Adipocyte (in vitro differentiated cells): ENCODE measurements at regions not wholly inside any gene's neighbourhood (a gene's known extent, or its start where the extent isn't known, plus 50 kb on each side); places are given as distances from the start of the nearest gene placed in this dataset.
"Not testable (repeated sequence)": the region's sequence is repeated elsewhere in the genome, so short reads cannot be mapped to it uniquely, and the experiment has no call there.

Experiments used
- DNase-seq: peaks from one replicate; pipeline ENCODE4 v3.0.0-alpha.2; 2015; ENCODE audit warnings: low read depth
- H3K27me3 ChIP-seq: replicated peaks from 2 replicates; pipeline ENCODE4 v1.7.0; 2013; ENCODE audit warnings: mild to moderate bottlenecking, low read length, moderate library complexity; ENCODE audit not compliant: control insufficient read depth, insufficient read depth
- H3K36me3 ChIP-seq: 2 replicates; pipeline ENCODE4 v1.7.0; 2013; ENCODE audit warnings: low read length, mild to moderate bottlenecking, moderate library complexity; ENCODE audit not compliant: control insufficient read depth, insufficient read depth, severe bottlenecking
- H3K4me1 ChIP-seq: 2 replicates; pipeline ENCODE4 v1.7.0; 2013; ENCODE audit warnings: mild to moderate bottlenecking, low read length, moderate library complexity; ENCODE audit not compliant: control insufficient read depth, insufficient read depth
- H3K4me3 ChIP-seq: 2 replicates; pipeline ENCODE4 v1.7.0; 2013; ENCODE audit warnings: mild to moderate bottlenecking, low read length, moderate library complexity
- H3K9ac ChIP-seq: 2 replicates; pipeline ENCODE4 v1.7.0; 2013; ENCODE audit warnings: mild to moderate bottlenecking, low read length, moderate library complexity
- H3K9me3 ChIP-seq: 2 replicates; pipeline ENCODE4 v1.7.0; 2013; ENCODE audit warnings: mild to moderate bottlenecking, low read length, moderate library complexity; ENCODE audit not compliant: control insufficient read depth

DNA sequence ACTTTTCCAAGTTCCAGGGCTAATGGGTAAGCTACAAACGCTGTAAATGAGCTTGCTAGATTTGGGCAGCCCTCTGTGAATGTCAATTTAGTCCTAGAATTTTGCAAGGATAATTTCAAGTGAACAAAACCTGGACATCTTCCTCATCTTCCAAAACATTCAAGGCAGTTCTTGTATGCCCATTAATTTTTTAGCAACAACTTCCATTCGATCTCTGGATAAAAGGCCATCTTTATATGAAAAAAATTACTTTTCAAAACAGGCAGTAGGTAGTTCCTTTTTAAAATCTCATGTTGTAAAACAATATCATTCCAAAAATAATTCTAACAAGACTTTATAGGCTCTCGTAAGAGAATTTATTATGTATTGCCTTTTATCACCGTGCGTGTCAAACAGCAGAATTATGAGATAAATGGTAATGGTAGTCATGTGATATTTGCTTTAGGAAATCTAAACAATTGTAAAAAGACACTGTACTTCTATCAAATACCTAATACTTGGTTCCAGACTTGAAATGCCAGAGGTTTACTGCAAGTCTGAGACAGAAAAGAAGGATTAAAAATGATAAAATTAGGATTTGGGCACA, 143.7 kb upstream of the NRP1 start:
- Histone ChIP-seq H3K4me3 (no peak overlapping the region), H3K27me3 (no peaks in the 10 kb centered on the region), H3K9me3 (no peaks in the 10 kb centered on the region), H3K4me1 (no peaks in the 10 kb centered on the region), H3K36me3 (no peaks in the 10 kb centered on the region), H3K9ac (no peak overlapping the region)
- DNase-seq, result no peak

DNA sequence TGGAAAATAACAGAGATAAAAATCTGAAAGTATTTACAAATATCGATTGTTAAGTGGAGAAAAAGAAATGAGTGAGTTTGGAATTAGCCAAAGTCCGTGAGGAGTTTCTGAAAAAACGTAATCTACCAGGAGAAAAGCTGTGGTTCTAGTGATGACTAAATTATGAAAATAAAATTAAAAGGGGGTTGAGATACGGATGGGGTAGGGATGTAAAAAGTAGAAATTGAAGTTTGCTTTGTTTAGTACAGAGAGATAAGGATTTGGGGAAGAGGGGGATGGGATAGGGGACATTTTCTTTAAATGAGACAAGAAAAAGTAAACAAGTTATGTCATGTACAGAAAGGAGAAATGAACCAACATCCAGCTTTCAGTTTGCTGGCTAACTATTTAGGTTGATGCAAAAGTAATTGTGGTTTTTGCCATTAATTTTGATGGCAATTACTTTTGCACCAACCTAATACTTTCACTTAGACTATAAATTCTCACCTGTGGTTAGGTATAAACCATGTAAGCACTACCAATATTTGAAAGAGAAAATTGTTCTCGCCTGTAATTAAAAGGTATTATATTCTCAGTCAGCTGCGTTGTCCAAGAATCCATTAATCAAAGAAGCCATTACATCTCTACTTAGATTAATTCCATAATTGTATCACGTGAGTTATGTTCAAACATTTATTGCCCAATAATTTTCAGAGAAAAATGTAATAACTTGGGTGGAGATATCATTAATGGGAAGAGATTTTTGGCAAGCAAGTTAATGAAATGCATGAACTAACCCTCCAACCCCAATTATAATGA, 143.0 kb upstream of the NRP1 start:
- no peaks in the 10 kb centered on the region for H3K9me3 ChIP-seq
- no peak overlapping the region for H3K9ac ChIP-seq
- DNase-seq, result no peak
- H3K36me3 ChIP-seq, result no peaks in the 10 kb centered on the region
- no peaks in the 10 kb centered on the region for H3K27me3 ChIP-seq
- no peaks in the 10 kb centered on the region for H3K4me1 ChIP-seq
- no peak overlapping the region for H3K4me3 ChIP-seq

DNA sequence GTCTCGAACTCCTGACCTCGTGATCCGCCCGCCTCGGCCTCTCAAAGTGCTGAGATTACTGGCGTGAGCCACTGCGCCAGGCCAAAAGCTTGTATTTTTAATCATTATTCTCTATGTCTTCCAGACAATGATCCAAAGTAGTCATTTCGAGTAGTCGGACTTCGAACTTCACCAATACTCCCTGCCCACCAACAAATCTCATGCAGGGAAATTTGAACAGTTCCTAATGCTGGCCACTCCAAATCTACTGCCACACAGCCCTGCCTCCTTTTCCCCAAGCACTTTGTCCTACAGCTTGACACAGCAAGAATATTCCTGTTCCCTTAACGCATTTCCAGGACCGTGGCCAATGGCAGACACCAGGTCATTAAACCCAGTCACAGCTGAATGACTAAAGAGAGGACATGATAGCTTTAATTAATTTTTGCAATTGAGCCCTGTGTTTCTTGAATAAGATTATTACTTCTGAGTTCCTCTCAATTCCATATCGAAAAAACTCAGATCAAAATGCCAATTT, 142.3 kb upstream of the NRP1 start:
- no peaks in the 10 kb centered on the region for H3K27me3 ChIP-seq
- no peaks in the 10 kb centered on the region for H3K4me1 ChIP-seq

DNA sequence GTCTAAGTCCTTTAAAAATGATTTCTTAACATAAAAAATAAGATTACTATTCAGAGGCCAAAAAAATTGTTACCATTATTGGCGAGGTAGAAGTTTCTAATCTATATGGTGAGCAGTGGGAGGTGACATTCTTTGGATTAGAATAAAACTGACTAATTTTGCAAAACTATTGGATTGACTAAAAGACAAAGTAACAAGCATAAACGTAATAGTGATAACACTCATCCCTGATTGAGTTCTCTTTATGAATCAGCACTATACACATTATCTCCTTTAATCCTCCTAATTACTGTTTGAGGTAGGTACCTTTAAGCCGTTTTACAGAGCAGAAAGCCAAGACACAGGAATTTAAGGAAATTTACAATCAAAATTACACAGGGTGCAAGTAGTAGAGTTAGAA, 139.2 kb upstream of the NRP1 start:
- Histone ChIP-seq H3K27me3 (no peaks in the 10 kb centered on the region), H3K4me3 (no peak overlapping the region), H3K9ac (no peak overlapping the region), H3K9me3 (no peaks in the 10 kb centered on the region), H3K4me1 (no peaks in the 10 kb centered on the region), H3K36me3 (no peaks in the 10 kb centered on the region)
- no peak for DNase-seq

More for the DNA sequence above, 142.3 kb upstream of the NRP1 start:
- Histone ChIP-seq H3K9ac (no peak overlapping the region), H3K9me3 (no peaks in the 10 kb centered on the region), H3K36me3 (no peaks in the 10 kb centered on the region), H3K4me3 (no peak overlapping the region)
- DNase-seq, result no peak

DNA sequence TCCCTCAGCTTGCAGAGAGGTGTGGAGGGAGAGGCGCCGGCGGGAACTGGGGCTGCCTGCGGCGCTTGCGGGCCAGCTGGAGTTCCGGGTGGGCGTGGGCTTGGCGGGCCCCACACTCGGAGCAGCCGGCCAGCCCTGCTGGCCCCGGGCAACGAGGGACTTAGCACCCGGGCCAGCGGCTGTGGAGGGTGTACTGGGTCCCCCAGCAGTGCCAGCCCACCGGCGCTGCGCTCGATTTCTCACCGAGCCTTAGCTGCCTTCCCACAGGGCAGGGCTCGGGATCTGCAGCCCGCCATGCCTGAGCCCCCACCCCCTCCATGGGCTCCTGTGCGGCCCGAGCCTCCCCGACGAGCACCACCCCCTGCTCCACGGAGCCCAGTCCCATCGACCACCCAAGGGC, 133.5 kb upstream of the NRP1 start:
- not testable (repeated sequence) for DNase-seq, H3K36me3 ChIP-seq, H3K9me3 ChIP-seq, H3K9ac ChIP-seq, H3K27me3 ChIP-seq, H3K4me3 ChIP-seq
- peaks cover 12% of the 10 kb centered on the region for H3K4me1 ChIP-seq

DNA sequence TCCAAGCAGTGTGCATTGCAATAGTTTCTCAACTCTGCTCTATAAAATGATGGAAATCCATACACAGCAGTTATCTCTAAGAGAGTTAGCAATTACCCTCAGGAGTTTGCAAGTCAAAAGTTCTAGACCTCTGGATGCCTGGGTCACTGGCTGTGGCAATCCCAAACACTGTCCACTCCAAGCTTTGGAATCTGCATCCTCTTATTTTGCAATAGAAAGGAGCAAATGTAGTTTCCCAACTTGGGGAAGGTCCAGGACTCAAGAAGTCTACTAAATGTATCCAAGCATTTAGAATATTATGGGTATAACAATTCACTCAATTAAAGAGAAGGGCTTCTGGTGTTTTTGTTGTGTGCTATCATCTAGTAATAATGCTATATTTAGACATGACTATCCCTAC, 131.3 kb upstream of the NRP1 start:
- no peaks in the 10 kb centered on the region for H3K27me3 ChIP-seq
- peaks cover 29% of the 10 kb centered on the region for H3K4me1 ChIP-seq
- no peaks in the 10 kb centered on the region for H3K36me3 ChIP-seq
- DNase-seq, result peak; percentile 62
- H3K9me3 ChIP-seq, result no peaks in the 10 kb centered on the region
- H3K4me3 ChIP-seq, result no peak overlapping the region
- H3K9ac ChIP-seq, result no peak overlapping the region

DNA sequence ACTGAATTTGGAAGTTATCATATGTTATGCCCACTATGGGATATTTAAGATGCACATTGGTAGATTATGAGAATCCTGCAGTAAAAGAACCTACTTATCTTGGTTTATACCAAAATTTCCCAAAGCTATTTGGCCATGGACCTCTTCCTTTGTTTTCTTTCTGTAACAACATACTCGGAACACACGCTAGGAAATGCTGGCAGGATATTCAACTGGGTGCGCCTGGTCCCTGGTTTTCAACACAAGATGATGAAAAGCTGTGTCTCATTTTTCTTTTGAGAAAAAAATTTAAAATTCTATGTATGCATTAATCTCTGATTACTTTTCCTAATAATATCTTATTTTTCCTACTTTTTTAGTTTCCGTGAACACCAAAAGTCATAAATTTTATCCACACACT, 128.5 kb upstream of the NRP1 start:
- Histone ChIP-seq H3K4me1 (peaks cover 42% of the 10 kb centered on the region), H3K27me3 (no peaks in the 10 kb centered on the region), H3K36me3 (no peaks in the 10 kb centered on the region), H3K4me3 (peak overlapping the region; percentile 20), H3K9ac (no peak overlapping the region), H3K9me3 (no peaks in the 10 kb centered on the region)
- DNase-seq, result no peak

DNA sequence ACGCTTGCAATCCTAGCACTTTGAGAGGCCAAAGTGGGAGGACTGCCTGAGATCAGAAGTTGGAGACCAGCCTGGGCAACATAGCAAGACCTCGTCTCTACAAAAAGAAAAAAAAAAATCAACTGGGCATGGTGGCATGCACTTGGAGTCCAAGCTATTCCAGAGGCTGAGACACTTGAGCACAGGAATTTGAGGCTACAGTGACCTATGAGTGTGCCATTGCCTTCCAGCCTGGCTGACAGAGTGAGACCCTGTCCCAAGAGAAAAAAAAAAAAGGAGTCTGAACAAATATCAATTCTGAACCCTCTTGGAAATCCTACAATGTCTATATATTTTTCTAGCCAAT, 126.8 kb upstream of the NRP1 start:
- Histone ChIP-seq H3K4me1 (peaks cover 42% of the 10 kb centered on the region), H3K9ac (no peak overlapping the region), H3K9me3 (no peaks in the 10 kb centered on the region), H3K4me3 (no peak overlapping the region), H3K36me3 (no peaks in the 10 kb centered on the region), H3K27me3 (no peaks in the 10 kb centered on the region)
- no peak for DNase-seq

DNA sequence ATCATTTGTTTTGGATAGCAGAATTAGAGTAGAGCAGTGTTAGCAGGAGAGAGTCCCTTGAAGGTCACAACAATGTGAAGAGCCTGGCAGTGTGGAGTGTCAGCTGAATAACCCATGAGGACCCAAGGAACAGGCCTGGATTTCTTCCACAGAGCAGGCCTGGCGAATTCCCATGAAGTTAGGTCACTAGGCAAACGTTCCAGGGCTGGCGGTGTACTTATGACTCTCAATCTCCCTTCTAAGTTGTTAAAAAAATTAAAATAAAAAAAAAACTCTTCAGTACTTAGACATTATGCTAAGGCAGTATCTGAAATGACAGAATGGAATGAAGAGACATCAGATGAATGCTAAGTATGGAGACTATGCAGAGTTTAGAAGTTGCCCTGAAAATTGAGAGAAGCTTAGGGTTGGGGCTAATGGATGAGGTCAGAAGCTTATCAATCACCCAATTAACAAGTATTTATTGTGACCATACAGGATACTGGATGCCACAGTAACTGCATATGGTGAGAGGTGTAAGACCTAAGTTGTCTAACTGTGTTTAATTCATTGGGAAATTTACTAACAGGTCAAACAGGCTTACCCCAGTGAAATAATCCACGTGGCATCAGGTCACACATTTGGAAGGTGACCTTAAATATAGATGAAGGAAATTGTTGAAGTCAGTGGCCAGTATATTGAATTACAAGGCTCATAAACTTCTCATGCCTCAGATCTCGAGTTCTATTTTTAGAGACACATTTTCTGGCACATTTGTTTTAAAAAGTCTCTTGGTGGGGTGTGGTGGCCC, 126.2 kb upstream of the NRP1 start:
- peak overlapping the region; percentile 16 for H3K4me3 ChIP-seq
- no peaks in the 10 kb centered on the region for H3K36me3 ChIP-seq
- H3K9me3 ChIP-seq, result no peaks in the 10 kb centered on the region
- peaks cover 37% of the 10 kb centered on the region for H3K4me1 ChIP-seq
- DNase-seq, result peak; percentile 71
- H3K27me3 ChIP-seq, result no peaks in the 10 kb centered on the region
- peak overlapping the region; percentile 32 for H3K9ac ChIP-seq

DNA sequence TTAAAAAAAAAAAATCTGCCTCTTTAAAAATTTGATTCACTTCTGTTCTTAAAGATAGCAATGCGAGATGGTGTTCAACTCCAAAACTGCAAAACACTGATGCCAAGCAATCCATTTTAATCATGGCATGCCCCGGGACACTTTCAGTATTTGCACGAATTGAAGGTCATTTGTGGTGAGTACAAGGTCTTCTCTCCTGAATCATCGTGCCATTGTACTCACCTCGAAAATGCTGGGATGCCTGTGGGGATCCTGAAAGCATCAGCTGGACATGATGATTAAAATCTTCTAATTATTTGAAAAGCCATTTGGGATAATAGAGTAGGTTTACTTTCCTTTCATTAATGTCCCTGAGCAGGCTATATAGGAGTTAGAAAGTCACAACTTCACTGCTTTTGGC, 125.1 kb upstream of the NRP1 start:
- Histone ChIP-seq H3K9me3 (no peaks in the 10 kb centered on the region), H3K36me3 (no peaks in the 10 kb centered on the region), H3K27me3 (no peaks in the 10 kb centered on the region), H3K4me1 (peaks cover 30% of the 10 kb centered on the region), H3K4me3 (no peak overlapping the region), H3K9ac (no peak overlapping the region)
- peak; percentile 45 for DNase-seq

DNA sequence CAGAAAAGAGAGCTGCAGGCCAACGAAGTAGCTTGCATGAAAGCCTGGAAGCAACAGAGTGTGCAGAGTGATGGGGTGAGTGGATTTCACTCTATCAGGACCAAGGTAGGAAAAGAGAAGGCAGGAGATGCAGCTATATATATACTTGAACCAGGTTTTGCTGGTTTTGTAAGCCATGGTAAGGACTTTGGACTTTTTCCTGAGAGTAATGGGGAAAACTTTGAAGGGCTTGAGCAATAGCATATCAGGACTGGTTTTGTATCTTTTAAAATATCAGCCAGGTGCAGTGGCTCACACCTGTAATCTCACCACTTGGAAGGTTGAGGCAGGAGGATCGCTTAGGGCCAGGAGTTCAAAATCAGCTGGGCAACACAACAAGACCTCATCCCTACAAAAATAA, 120.6 kb upstream of the NRP1 start:
- Histone ChIP-seq H3K9ac (no peak overlapping the region), H3K36me3 (no peaks in the 10 kb centered on the region)
- no peak for DNase-seq

More for the DNA sequence above, 120.6 kb upstream of the NRP1 start:
- Histone ChIP-seq H3K4me3 (no peak overlapping the region), H3K9me3 (peaks cover 7% of the 10 kb centered on the region), H3K27me3 (no peaks in the 10 kb centered on the region), H3K4me1 (peaks cover 13% of the 10 kb centered on the region)
